K562 (cell line): ENCODE measurements at regions not wholly inside any gene's neighbourhood (a gene's known extent, or its start where the extent isn't known, plus 50 kb on each side); places are given as distances from the start of the nearest gene placed in this dataset.

ENCODE experiments used
- MAX ChIP-seq: sonication (generic); formaldehyde crosslinking; IDR thresholded peaks from 2 replicates; pipeline ENCODE4 v1.9.0; 2022; ENCODE audit warnings: mild to moderate bottlenecking, missing genetic modification reagents
- TBP ChIP-seq: optimal IDR thresholded peaks from 2 replicates; pipeline ENCODE3; 2011; ENCODE audit warnings: low read depth, low read length, improper control_type of control experiment
- ZBTB2 ChIP-seq: fragments of 450-650 bp; IDR thresholded peaks from 2 replicates; pipeline ENCODE4 v1.6.1; 2016; ENCODE audit warnings: antibody characterized with exemption

- TF ChIP-seq ZBTB2 (no peak), MAX (CRISPR knock-in tag) (no peak), TBP (no peak)
Measured at GRCh38 chr15:94777037-94777436, 545.7 kb downstream of the MCTP2 start.
